ENCODE measurements at regions not wholly inside any gene's neighbourhood (a gene's known extent, or its start where the extent isn't known, plus 50 kb on each side); places are given as distances from the start of the nearest gene placed in this dataset.

GRCh38 chr7:51374936-51375335, 58.3 kb upstream of the COBL start:
- TF ChIP-seq, protein P1, sequence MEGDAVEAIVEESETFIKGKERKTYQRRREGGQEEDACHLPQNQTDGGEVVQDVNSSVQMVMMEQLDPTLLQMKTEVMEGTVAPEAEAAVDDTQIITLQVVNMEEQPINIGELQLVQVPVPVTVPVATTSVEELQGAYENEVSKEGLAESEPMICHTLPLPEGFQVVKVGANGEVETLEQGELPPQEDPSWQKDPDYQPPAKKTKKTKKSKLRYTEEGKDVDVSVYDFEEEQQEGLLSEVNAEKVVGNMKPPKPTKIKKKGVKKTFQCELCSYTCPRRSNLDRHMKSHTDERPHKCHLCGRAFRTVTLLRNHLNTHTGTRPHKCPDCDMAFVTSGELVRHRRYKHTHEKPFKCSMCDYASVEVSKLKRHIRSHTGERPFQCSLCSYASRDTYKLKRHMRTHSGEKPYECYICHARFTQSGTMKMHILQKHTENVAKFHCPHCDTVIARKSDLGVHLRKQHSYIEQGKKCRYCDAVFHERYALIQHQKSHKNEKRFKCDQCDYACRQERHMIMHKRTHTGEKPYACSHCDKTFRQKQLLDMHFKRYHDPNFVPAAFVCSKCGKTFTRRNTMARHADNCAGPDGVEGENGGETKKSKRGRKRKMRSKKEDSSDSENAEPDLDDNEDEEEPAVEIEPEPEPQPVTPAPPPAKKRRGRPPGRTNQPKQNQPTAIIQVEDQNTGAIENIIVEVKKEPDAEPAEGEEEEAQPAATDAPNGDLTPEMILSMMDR (IDR thresholded peaks at IDR 0.05): no peak
- TF ChIP-seq POLR2A (IDR thresholded peaks at IDR 0.05): no peak
- TF ChIP-seq EP300 (IDR thresholded peaks at IDR 0.05; ENCODE audit: low read depth): no peak
- no peak for TF ChIP-seq POLR2AphosphoS5 (IDR thresholded peaks at IDR 0.05)
